ENCODE measurements at regions not wholly inside any gene's neighbourhood (a gene's known extent, or its start where the extent isn't known, plus 50 kb on each side); places are given as distances from the start of the nearest gene placed in this dataset.

GRCh38 chr18:52175406-52175805 is 164.6 kb upstream of the DCC start:
- no peak for DNase-seq (ENCODE audit: low spot score)
- no peak for TF ChIP-seq EZH2phosphoT487 (IDR thresholded peaks at IDR 0.05; ENCODE audit: borderline replicate concordance, low read depth, low read length)
- no peak for TF ChIP-seq CTCF (conservative IDR thresholded peaks at IDR 0.05; ENCODE audit: low read length)
- no peaks in the 10 kb centered on the region for H3K36me3 ChIP-seq (ENCODE audit: insufficient read depth, low read length)
- H3K4me2 ChIP-seq (ENCODE audit: low read length): no peak overlapping the region
- no peak overlapping the region for H3K27ac ChIP-seq (ENCODE audit: low read depth, low read length, poor library complexity, severe bottlenecking)
- H3K4me3 ChIP-seq (ENCODE audit: low read depth, low read length, poor library complexity, severe bottlenecking): no peak overlapping the region
- H3K9me3 ChIP-seq (ENCODE audit: low read length): no peaks in the 10 kb centered on the region
- intact Hi-C loops (cut with micrococcal nuclease; ENCODE audit: unreplicated experiment): no loop called here
- no peaks in the 10 kb centered on the region for H3K79me2 ChIP-seq (ENCODE audit: insufficient read depth, low read depth, low read length)
- no peak overlapping the region for H2AFZ ChIP-seq (ENCODE audit: low read length)
- ChIA-PET POLR2A (no interaction called here), CTCF (ENCODE audit: unreplicated experiment) (no interaction called here)
- no TSS peak for BruUV-seq (replicated peaks)
- no peaks in the 10 kb centered on the region for H3K4me1 ChIP-seq (ENCODE audit: insufficient read depth, low read length, poor library complexity, severe bottlenecking)
- H4K20me1 ChIP-seq (ENCODE audit: insufficient read depth, low read length): no peaks in the 10 kb centered on the region
- H3K9me2 ChIP-seq (ENCODE audit: insufficient read depth, low read length): no peaks in the 10 kb centered on the region

GRCh38 chr18:52183107-52183506 is 156.9 kb upstream of the DCC start:
- TF ChIP-seq EZH2phosphoT487 (IDR thresholded peaks at IDR 0.05; ENCODE audit: borderline replicate concordance, low read depth, low read length) (no peak), CTCF (conservative IDR thresholded peaks at IDR 0.05; ENCODE audit: low read length) (no peak)
- CTCF ChIA-PET (ENCODE audit: unreplicated experiment): no interaction called here
- BruUV-seq (replicated peaks): no TSS peak

GRCh38 chr18:52190195-52190594 is 149.8 kb upstream of the DCC start:
- no TSS peak for BruUV-seq (replicated peaks)
- Histone ChIP-seq H2AFZ (ENCODE audit: low read length) (no peak overlapping the region), H3K4me2 (ENCODE audit: low read length) (no peak overlapping the region), H3K36me3 (ENCODE audit: insufficient read depth, low read length) (no peaks in the 10 kb centered on the region), H3K27ac (ENCODE audit: low read depth, low read length, poor library complexity, severe bottlenecking) (no peak overlapping the region), H3K9me3 (ENCODE audit: low read length) (no peaks in the 10 kb centered on the region), H3K79me2 (ENCODE audit: insufficient read depth, low read depth, low read length) (no peaks in the 10 kb centered on the region), H4K20me1 (ENCODE audit: insufficient read depth, low read length) (no peaks in the 10 kb centered on the region), H3K4me1 (ENCODE audit: insufficient read depth, low read length, poor library complexity, severe bottlenecking) (no peaks in the 10 kb centered on the region), H3K9me2 (ENCODE audit: insufficient read depth, low read length) (no peaks in the 10 kb centered on the region), H3K4me3 (ENCODE audit: low read depth, low read length, poor library complexity, severe bottlenecking) (no peak overlapping the region)
- ChIA-PET POLR2A (no interaction called here), CTCF (ENCODE audit: unreplicated experiment) (no interaction called here)
- TF ChIP-seq CTCF (conservative IDR thresholded peaks at IDR 0.05; ENCODE audit: low read length) (no peak), EZH2phosphoT487 (IDR thresholded peaks at IDR 0.05; ENCODE audit: borderline replicate concordance, low read depth, low read length) (no peak)
- intact Hi-C loops (cut with micrococcal nuclease; ENCODE audit: unreplicated experiment): no loop called here
- no peak for DNase-seq (ENCODE audit: low spot score)

More at GRCh38 chr18:52183107-52183506, 156.9 kb upstream of the DCC start:
- Histone ChIP-seq H3K9me2 (ENCODE audit: insufficient read depth, low read length) (no peaks in the 10 kb centered on the region), H3K9me3 (ENCODE audit: low read length) (no peaks in the 10 kb centered on the region), H3K36me3 (ENCODE audit: insufficient read depth, low read length) (no peaks in the 10 kb centered on the region), H3K4me2 (ENCODE audit: low read length) (no peak overlapping the region), H3K79me2 (ENCODE audit: insufficient read depth, low read depth, low read length) (no peaks in the 10 kb centered on the region), H3K4me3 (ENCODE audit: low read depth, low read length, poor library complexity, severe bottlenecking) (no peak overlapping the region), H3K27ac (ENCODE audit: low read depth, low read length, poor library complexity, severe bottlenecking) (no peak overlapping the region), H3K4me1 (ENCODE audit: insufficient read depth, low read length, poor library complexity, severe bottlenecking) (no peaks in the 10 kb centered on the region), H2AFZ (ENCODE audit: low read length) (no peak overlapping the region), H4K20me1 (ENCODE audit: insufficient read depth, low read length) (no peaks in the 10 kb centered on the region)
- DNase-seq (ENCODE audit: low spot score): no peak
- intact Hi-C loops (cut with micrococcal nuclease; ENCODE audit: unreplicated experiment): no loop called here
- POLR2A ChIA-PET: no interaction called here

Data from OCI-LY7 (cell line).